ENCODE measurements at regions not wholly inside any gene's neighbourhood (a gene's known extent, or its start where the extent isn't known, plus 50 kb on each side); places are given as distances from the start of the nearest gene placed in this dataset.
A peak's percentile ranks its signal among the peaks of the same experiment; 100 is the strongest.

DNA sequence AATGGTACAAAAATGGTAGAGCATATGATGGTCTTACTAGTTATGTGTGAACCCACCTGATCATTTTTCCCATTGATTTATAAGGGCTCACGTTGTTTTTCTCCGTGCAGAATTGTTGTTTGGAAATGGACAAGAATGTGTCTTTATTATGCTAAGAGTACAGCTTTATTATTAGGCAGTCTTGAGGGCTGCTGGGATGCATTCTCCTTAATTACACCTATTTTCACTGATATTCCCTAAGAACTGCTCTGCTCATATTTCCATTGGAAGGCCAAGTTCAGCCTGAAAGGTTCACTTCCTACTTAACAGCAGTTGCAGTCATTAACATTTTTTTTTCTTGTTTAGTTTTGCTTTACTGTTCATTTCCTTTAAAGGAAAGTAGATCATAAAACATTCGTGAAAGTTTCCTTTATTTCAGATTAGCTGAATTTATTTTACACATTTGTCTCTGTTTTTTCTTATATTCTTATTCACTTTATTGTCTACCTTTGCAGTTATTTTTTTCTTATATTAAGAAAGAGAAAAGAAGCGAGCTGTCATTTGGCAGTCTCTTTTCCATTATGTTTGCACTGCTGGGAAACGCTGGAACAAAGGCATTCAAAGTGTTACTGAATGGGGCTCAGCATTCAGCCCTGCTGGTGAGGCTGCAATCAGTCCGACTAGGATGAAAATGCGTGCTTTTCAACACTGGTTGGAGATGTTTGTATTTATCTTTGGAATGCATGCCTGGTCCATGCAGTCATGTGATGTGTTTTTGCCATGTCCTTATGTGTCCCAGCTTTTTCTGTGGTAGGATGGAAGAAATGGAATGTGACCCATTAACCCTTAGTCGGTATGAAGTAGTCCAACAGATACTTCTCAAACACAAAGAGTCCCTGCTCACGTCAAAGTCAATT lies 602.7 kb upstream of the ZNF608 start:
- peak; percentile 24 for DNase-seq

DNA sequence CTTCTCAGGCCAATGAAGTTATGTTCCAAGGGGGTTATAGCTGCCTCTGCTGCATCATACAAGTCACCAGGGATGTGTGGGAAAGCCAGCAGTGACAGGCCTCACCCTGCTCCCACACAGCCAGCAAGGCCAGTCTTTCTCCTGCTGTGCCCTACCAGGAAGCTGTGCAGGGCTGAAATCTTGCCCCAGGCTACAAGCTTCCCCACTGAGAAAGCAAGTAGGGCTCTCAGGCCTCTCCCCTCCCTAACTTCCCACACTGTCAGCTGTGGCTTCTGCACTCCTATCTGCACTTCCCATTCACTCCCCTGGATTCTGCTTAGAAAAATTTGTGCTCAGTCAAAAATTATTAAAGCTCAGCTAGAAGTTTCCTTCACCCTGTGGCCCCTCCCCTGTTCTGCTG lies 611.2 kb upstream of the ZNF608 start:
- DNase-seq = no peak

DNA sequence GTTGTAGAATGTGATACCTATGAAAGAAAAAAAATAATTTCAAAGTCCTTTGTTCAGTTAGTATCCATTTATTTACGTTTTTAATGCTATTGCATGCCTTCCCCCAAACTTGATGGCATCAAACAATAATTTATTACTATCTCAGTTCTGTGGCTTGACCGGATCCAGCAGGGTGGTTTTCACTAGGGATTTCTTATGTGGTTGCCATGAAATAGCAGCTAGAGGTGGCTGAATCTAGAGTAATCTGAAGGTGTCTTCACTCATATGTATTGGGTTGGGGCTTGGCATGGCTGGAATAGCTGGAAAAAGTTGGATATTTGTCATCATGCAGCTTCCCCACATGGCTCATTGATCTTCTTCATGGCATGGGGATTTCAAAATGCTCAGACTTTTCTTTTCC lies 619.3 kb upstream of the ZNF608 start:
- no peak for DNase-seq

DNA sequence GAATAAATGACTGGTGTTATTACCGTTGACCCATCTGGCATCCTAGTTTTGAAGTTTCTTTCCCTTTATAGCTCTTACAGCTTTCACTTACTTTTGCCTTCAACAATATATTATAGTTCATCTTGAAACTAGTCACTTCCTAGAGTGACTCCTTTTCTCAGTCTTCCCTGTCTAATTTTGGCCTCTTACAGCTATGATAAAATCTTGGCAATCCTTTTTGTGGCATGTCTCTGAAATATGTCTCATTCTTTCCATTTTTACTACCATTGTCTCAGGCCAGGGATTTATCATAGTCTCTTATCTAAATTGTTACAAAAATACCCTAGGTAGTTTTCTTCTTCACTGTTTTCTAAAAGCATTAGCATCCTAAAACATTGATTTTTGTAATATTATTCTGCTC lies 621.3 kb upstream of the ZNF608 start:
- DNase-seq = no peak

DNA sequence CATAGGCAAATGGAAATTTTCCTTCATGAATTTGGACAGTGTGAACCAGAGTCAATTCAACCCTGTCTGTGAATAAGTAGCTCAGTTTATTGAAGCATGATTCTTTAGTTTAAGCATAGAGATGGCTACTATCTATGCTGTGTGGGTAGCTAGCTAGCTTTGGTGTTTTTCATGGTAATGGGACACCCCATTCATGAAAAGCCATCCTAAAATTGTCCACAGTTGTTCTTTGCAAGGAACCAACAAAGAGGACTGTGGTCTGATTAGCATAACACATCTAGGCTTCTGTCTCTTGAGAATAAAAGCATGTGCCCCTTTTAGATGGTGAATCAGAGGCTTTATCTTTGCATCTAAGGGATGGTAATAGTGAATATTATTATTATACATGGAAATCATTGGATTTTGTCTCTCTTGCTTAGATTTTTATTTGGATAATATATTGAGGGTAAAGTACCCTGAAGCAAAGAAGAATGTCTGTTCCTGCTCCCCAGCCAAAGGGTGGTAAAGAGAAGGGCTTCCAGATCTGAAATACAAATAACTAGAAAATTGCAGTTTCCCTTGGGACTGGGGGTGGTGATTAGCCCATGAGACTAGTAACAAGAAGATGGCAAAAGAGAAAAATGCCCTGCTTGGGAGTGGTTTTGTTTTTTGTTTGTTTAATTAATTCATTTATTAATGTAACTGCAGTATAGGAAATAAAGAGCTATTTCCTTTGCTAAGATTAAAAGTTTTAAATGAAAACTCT lies 624.2 kb upstream of the ZNF608 start:
- DNase-seq = no peak

DNA sequence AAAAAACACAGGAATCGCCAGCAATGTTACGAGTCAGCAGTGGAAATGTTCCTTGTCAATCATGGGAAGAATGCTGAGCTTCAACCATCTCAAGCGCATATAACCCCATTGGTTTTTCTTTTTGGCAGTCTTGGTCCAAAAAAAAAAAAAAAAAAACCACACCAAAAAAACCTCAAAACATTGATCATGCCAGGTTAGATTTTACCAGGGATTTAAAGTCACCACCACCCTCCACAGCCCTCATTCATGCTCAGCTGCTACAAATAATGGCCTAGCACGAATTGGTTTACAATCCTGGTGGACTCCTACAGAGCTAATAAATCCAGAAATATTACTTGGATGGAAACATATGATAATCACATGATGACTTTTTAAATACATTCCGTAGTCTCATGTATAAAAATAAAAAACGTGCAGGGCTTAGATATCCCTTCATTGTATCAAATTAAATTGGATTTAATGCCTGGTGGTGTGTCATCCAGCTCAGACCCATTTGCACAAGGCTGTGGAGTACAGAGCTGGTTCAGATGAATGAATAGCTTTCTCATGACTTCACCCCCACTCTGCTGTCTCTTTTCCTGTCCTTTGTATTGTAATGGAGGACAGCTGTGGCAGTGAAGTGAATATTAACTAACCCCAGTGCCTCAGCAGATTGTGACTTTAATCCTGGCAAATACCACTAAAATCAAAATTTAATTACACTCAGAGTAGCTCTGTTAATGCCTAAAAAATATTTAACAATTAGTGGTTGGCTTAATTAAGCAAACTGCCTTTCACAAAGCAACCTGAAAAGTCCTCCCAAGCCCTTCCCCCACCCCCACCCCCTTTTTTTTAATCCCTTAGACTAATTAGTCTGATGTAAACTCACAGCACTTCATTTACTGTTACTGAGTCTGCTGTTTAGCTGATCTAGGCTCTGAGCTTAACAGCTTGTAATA lies 626.5 kb upstream of the ZNF608 start:
- DNase-seq = peak; percentile 35

DNA sequence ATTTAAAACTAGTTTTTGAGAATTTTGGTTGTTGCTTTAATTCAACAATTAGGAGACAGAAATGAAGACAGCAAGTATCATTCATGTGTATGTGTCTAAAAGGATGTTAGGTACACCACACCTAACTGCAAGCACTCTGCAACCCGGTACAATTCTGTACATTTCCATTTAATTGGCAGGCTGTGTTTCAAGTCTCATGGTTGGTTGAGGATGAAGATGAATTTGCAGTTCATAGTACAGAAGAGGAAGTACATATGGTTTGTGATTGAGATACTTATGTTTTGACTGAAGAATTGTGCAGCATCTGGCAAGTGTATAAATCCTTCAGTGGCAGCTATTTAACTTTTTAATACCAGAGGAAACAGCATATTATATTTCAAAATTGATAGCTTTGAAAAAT lies 628.7 kb upstream of the ZNF608 start:
- DNase-seq = no peak

DNA sequence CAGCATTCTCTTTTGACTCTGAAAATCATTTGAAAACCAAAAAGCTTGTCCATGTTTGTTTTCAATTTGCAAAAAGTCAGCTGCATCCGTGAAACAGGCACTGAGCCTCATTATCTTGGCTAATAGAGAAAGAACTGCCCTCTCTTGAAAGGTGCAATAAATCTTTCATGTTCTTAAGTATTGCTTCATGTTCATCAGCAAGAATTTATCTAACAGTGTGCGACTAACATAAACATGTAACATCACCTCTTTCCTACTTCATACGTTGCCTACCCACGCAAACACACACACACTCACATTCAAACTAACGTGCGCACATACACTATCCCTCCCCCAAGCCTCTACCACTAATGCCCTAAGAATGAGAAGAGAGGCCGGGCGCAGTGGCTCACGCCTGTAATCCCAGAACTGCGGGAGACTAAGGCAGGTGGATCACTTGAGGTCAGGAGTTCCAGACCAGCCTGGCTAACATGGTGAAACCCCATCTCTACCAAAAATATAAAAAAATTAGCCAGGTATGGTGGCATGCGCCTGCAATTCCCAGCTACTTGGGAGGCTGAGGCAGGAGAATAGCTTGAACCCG lies 629.7 kb upstream of the ZNF608 start:
- DNase-seq = no peak

DNA sequence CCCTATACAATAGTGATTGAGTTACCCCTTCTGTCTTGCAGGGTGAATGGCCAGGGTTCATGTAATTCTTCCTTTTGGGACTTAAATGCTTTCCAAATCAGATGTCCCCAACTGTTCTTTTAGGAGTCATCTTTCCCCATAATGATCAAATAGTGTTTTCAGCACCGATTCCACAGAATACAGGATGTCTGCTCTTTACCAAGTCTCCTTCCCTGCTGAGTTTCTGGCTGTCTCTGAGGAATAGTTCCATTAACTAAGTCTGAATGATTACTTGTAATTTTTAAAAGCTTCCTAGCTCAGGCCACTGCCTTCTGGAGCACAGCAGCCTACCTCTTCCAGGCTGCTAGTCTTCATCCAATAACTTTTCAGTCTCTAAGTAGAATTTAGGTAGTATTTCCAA lies 630.7 kb upstream of the ZNF608 start:
- no peak for DNase-seq

DNA sequence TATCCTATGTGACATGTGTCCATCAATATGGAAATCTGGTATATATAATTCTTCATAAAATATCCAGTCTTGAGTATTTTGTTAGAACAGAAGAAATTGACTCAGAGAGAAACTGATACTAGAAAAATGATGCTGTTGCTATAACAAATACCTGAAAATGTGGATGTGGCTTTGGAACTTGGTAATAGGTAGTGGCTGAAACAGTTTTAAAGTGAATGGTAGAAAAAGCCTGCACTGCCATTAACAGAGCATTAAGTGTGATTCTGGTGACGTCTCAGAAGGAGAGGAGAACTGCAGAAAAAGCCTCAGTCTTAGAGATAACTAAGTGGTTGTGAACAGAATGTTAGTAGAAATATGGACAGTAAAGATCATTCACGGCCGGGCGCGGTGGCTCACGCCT lies 634.9 kb upstream of the ZNF608 start:
- no peak for DNase-seq

DNA sequence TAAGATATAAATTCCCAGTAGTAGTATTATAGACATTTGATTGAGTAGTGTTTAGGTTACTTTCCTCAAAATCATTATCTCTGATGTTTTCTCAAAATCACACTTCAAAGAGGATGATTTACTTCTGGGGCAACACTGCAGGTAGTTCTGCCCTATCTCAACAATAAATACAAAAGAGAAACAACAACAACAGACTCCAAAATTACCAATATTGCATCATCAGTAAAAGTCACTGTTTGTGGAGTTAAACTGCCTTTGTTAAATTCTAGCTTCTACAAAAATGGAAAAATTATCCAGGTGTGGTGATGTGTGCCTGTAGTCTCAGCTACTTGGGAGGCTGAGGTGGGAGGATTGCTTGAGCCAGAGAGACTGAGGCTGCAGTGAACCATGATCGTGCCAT lies 637.6 kb upstream of the ZNF608 start:
- no peak for DNase-seq

DNA sequence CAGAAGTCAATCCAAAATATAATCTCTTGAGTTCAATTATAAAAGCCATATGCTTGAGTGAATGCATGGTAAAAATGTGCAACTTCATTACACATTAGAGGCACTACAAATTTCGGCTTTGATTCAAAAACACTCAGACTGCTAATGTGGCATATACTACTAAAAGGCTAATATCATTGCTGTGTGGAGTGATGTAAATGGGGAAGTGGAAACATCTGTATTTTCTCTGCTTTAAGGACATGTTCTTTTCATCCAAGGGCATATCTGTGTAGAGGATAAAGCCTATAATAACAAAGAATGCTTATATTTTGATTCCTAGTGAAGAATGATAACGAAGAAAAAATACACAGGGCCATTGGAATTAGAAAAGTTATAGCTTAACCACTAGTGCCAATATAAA lies 643.9 kb upstream of the ZNF608 start:
- no peak for DNase-seq

DNA sequence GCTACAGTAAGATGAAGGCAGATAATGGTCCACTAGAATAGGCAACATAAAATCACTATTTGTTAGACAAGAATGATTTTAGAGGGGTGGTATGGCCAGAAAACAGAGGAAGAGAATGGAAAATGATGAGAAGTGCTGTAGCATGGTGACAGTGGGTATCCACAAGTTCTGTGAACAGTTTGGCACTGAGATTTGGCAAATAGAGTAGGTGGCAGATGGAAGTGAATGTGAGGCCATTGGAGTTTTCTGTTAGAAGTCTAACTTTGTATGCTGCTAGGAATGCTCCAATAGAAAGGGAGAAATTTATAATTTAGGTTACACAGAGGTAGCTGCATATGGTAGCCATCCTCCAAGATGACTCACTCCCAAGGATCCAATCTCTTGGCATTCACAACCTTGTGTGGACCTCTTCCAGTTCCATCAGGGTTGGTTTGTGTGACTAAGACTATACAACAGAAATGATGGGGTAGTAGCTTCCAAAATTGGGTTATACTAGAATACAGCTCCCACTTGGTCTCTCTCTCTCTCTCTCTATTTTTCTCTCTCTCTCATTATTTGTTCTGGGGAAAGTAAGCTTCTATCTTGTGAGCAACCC lies 646.9 kb upstream of the ZNF608 start:
- DNase-seq = no peak

DNA sequence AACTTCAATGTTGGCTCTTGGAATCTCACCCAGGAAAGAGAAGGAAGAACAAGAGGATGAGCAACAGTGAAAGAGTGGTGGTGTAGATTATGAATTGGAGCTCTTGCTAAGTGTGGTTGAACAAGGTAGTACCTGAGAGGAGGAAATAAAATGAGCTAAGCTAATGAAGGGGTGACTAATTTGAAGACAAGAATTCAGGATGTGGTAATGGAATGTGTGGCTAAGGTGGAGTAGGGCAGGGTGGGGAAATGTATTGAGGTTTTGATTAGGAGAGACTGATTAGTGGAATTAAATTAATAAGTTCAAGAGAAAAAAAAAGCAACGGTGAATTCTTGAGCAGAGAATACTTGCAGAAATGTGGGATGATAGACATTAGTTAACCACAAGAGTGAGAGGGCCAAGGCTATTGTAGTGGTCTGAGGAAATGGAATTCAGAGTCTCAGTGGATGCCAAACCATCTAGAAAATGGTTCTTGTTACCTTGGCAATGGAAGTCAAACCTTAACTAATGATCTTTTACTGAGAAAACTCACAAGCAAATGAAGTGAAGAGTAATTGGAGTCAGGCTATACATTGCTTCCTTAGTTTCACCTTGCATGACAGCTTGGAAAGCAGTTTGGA lies 648.3 kb upstream of the ZNF608 start:
- no peak for DNase-seq

DNA sequence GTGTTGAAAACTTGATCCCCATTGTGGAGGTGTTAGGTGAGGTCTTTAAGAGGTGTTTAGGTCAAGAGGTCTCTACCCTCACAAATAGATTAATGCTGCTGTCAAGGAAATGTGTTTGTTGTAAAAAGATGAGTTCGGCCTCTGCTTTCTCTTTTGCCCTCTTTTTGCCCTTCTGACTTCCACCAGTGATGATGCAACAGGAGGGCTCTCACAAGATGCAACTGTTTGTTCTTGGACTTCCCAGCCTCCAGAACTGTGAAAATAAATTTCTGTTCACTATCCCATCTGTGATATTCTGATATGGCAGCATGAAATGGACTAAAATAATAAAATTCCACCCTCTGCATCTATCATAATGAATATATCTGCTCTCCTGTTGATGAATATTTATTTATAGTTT lies 650.0 kb upstream of the ZNF608 start:
- DNase-seq = no peak

DNA sequence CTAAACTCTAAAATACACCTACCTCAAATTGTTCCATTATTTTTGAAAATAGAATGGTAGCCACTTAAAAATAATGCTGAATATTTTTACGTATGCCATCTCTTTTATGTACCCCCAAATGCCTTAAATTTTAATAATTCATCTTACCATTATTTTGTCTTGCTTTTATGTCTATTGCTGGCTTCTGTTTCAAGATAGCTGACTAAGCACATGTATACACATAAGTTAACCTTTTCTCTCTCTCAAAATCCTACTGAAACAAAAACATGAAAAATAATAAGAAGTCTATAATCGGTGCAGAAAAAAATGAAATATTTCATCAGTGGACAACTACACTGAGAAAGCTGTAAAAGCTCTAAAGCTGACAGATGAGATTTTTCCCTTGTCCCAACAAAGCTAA lies 652.0 kb upstream of the ZNF608 start:
- DNase-seq = no peak

DNA sequence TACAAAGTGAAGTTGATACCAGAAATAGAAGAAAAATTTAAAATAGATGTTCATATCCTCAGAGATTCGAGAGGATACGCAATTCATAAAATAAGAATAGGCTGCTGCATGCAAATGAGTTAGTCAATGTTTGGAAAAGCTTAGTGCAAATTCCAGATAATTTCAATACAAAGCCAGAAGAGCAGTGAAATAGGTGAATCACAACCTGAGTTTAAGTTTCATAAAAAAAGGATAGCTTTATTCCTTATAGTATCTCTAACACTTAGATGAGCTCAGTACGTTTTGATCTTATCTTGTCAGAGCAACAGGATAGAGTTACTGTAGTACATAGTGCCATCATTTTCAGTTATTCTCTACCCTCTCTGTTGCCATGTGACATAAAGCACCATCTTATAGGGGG lies 653.4 kb upstream of the ZNF608 start:
- DNase-seq = no peak

DNA sequence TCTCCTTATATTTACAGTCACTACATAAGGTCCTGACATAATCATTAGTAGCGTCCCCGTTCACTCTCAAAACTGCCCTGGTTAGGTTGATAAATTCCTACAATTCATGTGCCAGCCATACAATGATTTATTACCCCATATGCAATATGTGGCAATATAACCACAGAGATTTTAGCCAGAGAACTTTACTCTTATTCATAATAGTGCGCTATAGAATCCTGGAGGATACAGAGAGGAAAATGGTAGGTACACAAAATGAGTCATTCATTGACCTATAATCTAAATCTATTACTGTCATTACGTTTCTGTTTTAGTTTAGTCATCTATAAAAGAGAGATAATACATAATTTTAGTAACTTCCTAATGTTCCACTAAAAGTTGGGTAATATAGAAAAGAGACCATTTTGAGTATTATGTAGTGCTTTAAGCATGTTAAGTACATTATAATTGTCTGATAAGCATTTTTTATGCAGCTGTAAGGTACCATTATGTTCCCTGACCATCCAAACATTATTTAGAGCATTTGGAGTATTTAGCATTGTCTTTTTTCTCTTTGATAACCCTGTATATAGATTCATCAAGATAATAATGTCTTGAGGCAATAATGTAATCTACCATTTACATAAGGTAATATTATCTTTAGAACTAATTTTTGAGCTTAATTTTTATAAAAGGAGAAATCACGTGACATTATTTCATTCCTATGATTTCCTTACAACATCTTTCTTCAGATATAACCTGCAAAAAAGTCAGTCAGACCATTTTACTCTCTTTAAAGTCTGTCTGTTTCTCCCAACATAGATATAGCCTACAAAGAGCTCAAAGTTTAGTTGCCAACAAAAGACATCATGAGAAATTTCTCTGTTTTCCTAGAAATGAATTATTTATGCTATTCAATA lies 655.5 kb upstream of the ZNF608 start:
- no peak for DNase-seq

DNA sequence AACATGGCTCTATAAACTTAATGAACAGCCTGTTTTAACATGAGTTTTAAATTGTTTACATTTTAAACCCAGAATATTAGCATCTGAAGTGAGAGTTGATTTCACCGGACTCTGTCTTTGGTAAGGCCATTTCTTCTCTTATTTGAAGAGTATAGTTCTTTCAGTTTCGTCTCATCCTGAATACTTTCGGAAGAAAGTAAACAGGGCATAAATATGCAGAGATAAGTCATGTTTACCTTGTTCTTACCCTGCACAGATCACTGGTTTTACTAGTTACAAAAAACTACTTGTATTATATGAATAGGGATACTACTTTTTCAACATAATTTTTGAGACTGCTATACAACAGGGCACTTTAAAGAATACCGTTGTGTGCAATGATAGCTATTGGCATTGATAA lies 656.3 kb upstream of the ZNF608 start:
- DNase-seq = no peak

DNA sequence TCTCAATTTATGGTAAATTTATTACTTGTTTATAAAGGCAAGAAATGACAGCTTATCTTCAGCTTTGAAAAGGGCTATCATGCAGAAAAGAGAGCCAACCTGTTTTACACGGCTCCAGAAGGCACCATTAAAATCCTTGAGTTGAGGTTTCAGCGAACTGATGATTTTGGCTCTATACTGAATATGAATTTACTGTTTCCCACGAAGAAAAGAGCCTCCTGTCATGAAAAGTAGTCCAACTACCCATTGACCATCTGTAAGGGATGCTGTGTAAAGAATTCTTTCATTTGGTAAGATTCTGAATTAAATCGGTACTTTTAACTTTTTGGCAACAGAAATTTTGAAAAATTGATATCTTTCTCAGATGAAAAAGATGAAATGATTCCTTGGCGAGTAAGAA lies 657.6 kb upstream of the ZNF608 start:
- DNase-seq = no peak
